ENCODE measurements at regions not wholly inside any gene's neighbourhood (a gene's known extent, or its start where the extent isn't known, plus 50 kb on each side); places are given as distances from the start of the nearest gene placed in this dataset.
A peak's percentile ranks its signal among the peaks of the same experiment; 100 is the strongest.

DNA sequence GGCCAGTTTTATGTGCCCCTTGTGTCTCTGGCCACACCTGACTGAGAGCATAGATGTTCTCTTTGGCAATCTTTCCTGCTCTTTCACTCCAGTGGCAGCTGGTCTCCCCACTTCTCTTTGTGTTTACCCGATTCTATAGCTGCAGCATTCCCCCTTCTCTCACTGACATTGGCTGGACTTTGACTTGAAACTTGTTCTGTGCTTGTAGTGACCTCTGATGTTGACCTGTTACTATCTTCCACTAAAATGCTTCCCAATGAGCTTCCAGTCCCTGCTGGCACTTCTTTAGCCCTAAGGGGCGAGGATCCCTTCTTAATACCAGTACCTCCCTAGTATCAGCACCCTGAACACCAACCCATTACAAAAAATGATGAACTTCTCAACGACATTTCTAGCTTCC lies 653.3 kb downstream of the LTN1 start:
- Histone ChIP-seq H3K27ac (ENCODE audit: low read depth, low read length, poor library complexity, severe bottlenecking) (no peak overlapping the region), H3K4me3 (ENCODE audit: low read depth, low read length, poor library complexity, severe bottlenecking) (no peak overlapping the region), H3K4me1 (ENCODE audit: insufficient read depth, low read length, poor library complexity, severe bottlenecking) (peaks cover 3% of the 10 kb centered on the region), H3K27me3 (replicated peaks; ENCODE audit: insufficient read depth, low read depth, low read length, poor library complexity) (no peaks in the 10 kb centered on the region), H3K36me3 (ENCODE audit: insufficient read depth, low read length, poor library complexity, severe bottlenecking) (no peaks in the 10 kb centered on the region), H3K9me3 (ENCODE audit: low read depth, low read length, poor library complexity, severe bottlenecking) (no peaks in the 10 kb centered on the region)
- BruUV-seq (replicated peaks): no TSS peak
- POLR2A ChIA-PET (ENCODE audit: low non-redundant PET): no interaction called here
- CTCF ChIA-PET: interaction anchor here (2.3 kb wide), 1 partner anchor 406 kb away, joined by 9 read pairs; no protein-coding TSS in a partner anchor
- DNase-seq (ENCODE audit: low spot score): no peak
- intact Hi-C loops (cut with micrococcal nuclease; ENCODE audit: unreplicated experiment): loop anchor here (2.0 to 10.0 kb wide), 3 partner anchors 405 to 1575 kb away; no protein-coding TSS in a partner anchor
- TF ChIP-seq, protein P1, sequence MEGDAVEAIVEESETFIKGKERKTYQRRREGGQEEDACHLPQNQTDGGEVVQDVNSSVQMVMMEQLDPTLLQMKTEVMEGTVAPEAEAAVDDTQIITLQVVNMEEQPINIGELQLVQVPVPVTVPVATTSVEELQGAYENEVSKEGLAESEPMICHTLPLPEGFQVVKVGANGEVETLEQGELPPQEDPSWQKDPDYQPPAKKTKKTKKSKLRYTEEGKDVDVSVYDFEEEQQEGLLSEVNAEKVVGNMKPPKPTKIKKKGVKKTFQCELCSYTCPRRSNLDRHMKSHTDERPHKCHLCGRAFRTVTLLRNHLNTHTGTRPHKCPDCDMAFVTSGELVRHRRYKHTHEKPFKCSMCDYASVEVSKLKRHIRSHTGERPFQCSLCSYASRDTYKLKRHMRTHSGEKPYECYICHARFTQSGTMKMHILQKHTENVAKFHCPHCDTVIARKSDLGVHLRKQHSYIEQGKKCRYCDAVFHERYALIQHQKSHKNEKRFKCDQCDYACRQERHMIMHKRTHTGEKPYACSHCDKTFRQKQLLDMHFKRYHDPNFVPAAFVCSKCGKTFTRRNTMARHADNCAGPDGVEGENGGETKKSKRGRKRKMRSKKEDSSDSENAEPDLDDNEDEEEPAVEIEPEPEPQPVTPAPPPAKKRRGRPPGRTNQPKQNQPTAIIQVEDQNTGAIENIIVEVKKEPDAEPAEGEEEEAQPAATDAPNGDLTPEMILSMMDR (conservative IDR thresholded peaks at IDR 0.05; ENCODE audit: low read depth, low read length): no peak
- no peak for TF ChIP-seq EZH2 (IDR thresholded peaks at IDR 0.05; ENCODE audit: borderline replicate concordance, low read depth, low read length, poor library complexity, severe bottlenecking)

DNA sequence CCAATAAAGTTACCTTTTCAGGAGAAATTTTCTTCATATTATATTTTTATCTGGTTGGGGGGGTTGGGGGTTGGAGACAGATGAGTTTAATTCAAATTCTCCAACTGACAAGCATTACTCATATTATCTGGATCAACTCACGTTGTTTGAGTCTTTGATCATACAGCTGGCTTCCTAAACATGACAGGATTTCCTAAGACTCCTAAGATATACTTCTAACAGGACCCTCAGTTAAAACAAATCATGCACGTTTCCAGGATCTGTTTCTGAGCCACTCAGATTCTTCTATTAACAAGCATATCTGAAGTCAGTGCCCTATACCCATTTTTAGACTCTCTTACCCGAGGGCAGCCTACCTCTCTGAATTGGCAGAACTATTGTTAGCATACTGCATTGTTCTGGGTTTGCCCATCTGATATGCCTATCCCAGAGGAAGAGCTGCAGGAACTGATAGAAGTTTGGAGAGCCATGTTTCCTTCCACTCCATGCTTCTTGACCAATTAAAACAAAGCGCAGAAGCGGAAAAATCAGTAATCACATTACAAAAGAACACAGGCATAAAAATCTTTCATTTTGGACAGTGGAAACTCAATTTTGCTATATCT lies 653.9 kb downstream of the LTN1 start:
- BruUV-seq (replicated peaks): no TSS peak
- intact Hi-C loops (cut with micrococcal nuclease; ENCODE audit: unreplicated experiment): loop anchor here (2.0 to 10.0 kb wide), 3 partner anchors 406 to 1574 kb away; no protein-coding TSS in a partner anchor
- Histone ChIP-seq H3K36me3 (ENCODE audit: insufficient read depth, low read length, poor library complexity, severe bottlenecking) (no peaks in the 10 kb centered on the region), H3K9me3 (ENCODE audit: low read depth, low read length, poor library complexity, severe bottlenecking) (no peaks in the 10 kb centered on the region), H3K27ac (ENCODE audit: low read depth, low read length, poor library complexity, severe bottlenecking) (no peak overlapping the region), H3K27me3 (replicated peaks; ENCODE audit: insufficient read depth, low read depth, low read length, poor library complexity) (no peaks in the 10 kb centered on the region), H3K4me1 (ENCODE audit: insufficient read depth, low read length, poor library complexity, severe bottlenecking) (peaks cover 3% of the 10 kb centered on the region), H3K4me3 (ENCODE audit: low read depth, low read length, poor library complexity, severe bottlenecking) (no peak overlapping the region)
- POLR2A ChIA-PET (ENCODE audit: low non-redundant PET): no interaction called here
- no peak for DNase-seq (ENCODE audit: low spot score)
- TF ChIP-seq EZH2 (IDR thresholded peaks at IDR 0.05; ENCODE audit: borderline replicate concordance, low read depth, low read length, poor library complexity, severe bottlenecking): no peak
- TF ChIP-seq, protein P1 (conservative IDR thresholded peaks at IDR 0.05; ENCODE audit: low read depth, low read length): no peak
- CTCF ChIA-PET: interaction anchor here (0.7 to 2.3 kb wide), 3 partner anchors 407 to 1611 kb away, joined by 3 to 9 read pairs (median 4); no protein-coding TSS in a partner anchor

DNA sequence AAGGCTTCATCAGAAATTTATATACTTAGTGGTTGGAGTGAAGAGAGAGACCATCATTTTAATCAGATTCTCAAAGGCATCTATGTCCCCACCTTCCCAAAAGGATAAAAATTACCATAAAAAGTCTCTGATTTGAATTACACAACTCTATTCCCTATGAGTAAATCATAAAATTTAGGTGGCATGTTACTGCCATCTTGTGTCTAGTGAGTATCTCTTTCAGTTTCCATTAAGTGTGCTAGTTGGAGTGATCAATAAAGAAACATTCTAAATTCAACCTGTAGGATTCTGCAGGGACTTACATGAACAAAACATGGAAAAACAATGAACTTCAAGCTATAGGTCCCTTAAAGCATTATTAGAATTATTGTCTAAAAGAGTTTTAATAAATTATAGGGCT lies 655.4 kb downstream of the LTN1 start:
- Histone ChIP-seq H3K9me3 (ENCODE audit: low read depth, low read length, poor library complexity, severe bottlenecking) (no peaks in the 10 kb centered on the region), H3K27me3 (replicated peaks; ENCODE audit: insufficient read depth, low read depth, low read length, poor library complexity) (no peaks in the 10 kb centered on the region), H3K27ac (ENCODE audit: low read depth, low read length, poor library complexity, severe bottlenecking) (no peak overlapping the region), H3K4me3 (ENCODE audit: low read depth, low read length, poor library complexity, severe bottlenecking) (no peak overlapping the region), H3K36me3 (ENCODE audit: insufficient read depth, low read length, poor library complexity, severe bottlenecking) (no peaks in the 10 kb centered on the region), H3K4me1 (ENCODE audit: insufficient read depth, low read length, poor library complexity, severe bottlenecking) (peaks cover 3% of the 10 kb centered on the region)
- no TSS peak for BruUV-seq (replicated peaks)
- intact Hi-C loops (cut with micrococcal nuclease; ENCODE audit: unreplicated experiment): loop anchor here (2.0 to 10.0 kb wide), 4 partner anchors 287 to 1573 kb away; no protein-coding TSS in a partner anchor
- POLR2A ChIA-PET (ENCODE audit: low non-redundant PET): no interaction called here
- DNase-seq (ENCODE audit: low spot score): peak; percentile 66
- no peak for TF ChIP-seq EZH2 (IDR thresholded peaks at IDR 0.05; ENCODE audit: borderline replicate concordance, low read depth, low read length, poor library complexity, severe bottlenecking)
- TF ChIP-seq, protein P1 (conservative IDR thresholded peaks at IDR 0.05; ENCODE audit: low read depth, low read length): peak; percentile 48
- CTCF ChIA-PET: interaction anchor here (1.4 kb wide), 1 partner anchor 636 kb away, joined by 3 read pairs; no protein-coding TSS in a partner anchor

Data from A673 (cell line).